ENCODE measurements at regions not wholly inside any gene's neighbourhood (a gene's known extent, or its start where the extent isn't known, plus 50 kb on each side); places are given as distances from the start of the nearest gene placed in this dataset.

DNA sequence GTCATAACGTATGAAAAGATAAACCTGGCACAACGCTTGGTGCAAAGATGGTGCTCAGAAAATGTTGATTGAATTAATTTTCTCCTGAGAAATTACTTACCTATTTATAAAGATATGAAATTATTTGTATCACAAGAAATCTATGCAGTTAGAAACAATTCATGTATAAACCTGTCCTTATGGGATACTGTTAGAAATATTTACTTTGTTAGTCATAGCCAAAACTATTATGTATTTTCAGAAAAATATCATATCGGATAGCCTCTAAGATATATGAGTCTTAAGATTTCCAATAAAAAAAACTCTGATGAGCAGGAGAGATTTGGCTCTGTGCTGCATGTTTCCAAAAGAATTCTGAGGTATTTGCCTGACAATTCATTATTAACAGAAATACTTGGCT lies 880.7 kb downstream of the LRRTM4 start:
- Mint-ChIP-seq H3K4me3 (no peak overlapping the region), H3K9me3 (ENCODE audit: low read depth) (peaks cover 15% of the 10 kb centered on the region), H3K36me3 (ENCODE audit: low read depth) (no peaks in the 10 kb centered on the region), H3K4me1 (no peaks in the 10 kb centered on the region), H3K27me3 (no peaks in the 10 kb centered on the region), H3K27ac (no peak overlapping the region)
- ChIA-PET POLR2A (no interaction called here), CTCF (no interaction called here)
- intact Hi-C loops (cut with DNase I, micrococcal nuclease), result no loop called here
- no peak for DNase-seq
- ATAC-seq, result no peak

DNA sequence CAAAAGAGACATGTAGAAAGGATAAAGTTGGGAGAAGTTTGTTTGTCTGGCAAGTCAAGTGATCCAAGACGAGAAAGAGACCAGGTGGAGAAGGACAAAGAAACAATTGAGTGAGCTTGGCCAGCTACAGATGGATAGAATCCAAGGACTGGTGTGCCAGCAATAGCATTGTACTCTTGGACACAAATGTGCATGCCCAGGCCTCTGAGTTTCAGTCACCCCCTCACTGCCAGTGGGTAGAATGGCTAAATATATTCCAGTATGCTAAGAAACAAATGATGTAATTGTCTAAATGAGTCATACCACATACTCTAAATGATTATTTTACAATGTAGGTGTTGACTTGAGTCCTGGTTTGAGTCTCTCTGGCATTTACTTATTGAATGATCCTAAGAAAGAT lies 881.3 kb downstream of the LRRTM4 start:
- no peak overlapping the region for H3K27ac Mint-ChIP-seq
- peaks cover 13% of the 10 kb centered on the region for H3K9me3 Mint-ChIP-seq (ENCODE audit: low read depth)
- H3K4me3 Mint-ChIP-seq, result no peak overlapping the region
- no peaks in the 10 kb centered on the region for H3K36me3 Mint-ChIP-seq (ENCODE audit: low read depth)
- POLR2A ChIA-PET, result no interaction called here
- CTCF ChIA-PET, result no interaction called here
- intact Hi-C loops (cut with DNase I, micrococcal nuclease), result no loop called here
- no peak for DNase-seq
- no peaks in the 10 kb centered on the region for H3K4me1 Mint-ChIP-seq
- H3K27me3 Mint-ChIP-seq, result no peaks in the 10 kb centered on the region
- no peak for ATAC-seq

DNA sequence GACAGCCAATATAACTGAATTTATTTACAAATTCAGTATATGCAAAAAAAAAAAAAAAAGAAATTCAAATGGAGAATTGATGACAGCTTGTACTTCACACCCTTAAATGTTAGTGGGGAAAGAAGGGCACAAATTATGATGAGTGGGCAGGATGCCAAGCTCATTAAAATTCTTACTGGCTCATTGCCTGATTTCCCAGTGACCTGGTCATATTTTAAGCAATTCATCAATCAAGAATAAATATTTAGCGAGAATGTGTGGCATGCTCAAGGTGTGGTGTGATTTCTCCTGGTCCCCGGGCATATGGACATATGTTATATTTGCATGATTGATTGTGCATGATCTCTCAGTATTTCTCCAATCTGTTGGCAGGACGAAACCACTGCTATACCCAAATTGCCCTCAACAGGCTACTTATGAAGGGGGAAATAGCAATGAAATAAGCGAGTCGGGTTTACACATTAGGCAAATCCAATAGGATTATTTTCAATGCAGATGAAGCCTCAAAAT lies 883.0 kb downstream of the LRRTM4 start:
- Mint-ChIP-seq H3K27ac (no peak overlapping the region), H3K4me1 (no peaks in the 10 kb centered on the region), H3K27me3 (no peaks in the 10 kb centered on the region), H3K36me3 (ENCODE audit: low read depth) (no peaks in the 10 kb centered on the region), H3K9me3 (ENCODE audit: low read depth) (peaks cover 11% of the 10 kb centered on the region), H3K4me3 (no peak overlapping the region)
- intact Hi-C loops (cut with DNase I, micrococcal nuclease), result no loop called here
- ChIA-PET POLR2A (no interaction called here), CTCF (interaction anchor here (0.6 kb wide), 1 partner anchor 1402 kb away, joined by 3 read pairs; no protein-coding TSS in a partner anchor)
- ATAC-seq (no peak), DNase-seq (no peak)

DNA sequence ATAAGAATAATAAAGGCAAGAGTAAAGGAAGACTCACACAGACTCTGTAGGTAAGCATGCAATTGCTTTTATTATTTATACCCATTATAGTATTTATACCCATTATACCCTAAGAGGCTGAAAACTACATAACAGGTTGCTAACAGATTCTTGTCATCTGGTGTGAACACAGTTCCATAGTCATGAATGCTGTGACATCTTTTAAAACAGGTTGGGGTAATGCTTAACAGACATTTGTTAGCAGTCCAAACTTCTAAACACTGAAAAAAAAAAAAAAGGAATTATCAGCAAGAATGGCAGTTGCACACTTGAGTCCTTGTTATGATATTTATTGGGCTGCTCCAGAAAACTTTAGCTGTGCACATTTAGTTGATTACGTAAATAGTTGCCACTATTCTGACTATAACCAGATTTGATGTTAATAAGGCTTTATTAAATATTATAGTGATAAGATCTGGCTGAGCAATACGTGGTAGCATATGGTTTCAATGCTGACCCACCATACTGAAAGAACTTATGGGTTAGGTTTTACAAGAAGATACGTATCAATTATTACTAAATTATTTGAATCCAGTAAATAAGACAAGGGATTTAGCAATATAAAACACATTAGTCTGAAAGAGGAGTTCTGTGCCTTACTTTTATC lies 888.8 kb downstream of the LRRTM4 start:
- CTCF ChIA-PET, result no interaction called here
- ATAC-seq, result no peak
- no peak overlapping the region for H3K4me3 Mint-ChIP-seq

DNA sequence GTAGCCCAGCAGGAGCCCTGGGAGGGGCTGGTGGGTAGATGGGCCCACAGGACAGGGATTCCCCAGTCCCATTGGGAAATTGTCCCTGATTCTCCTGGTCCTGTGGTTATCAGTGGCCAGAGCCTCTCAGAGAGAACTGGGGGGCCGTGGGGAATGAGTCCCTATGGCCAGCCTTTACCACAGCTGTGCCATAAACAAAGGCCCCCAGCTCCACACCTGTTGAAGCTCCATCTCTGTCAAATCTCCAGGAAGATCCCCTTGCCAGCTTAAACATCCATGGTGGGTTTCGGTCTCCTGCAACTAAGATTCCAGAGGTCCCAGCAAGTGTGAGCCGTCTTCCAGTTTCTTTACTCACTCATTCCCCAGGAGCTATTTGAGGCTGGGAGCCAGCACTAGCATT lies 897.1 kb downstream of the LRRTM4 start:
- H3K4me1 Mint-ChIP-seq, result no peaks in the 10 kb centered on the region
- ATAC-seq (no peak), DNase-seq (no peak)
- intact Hi-C loops (cut with DNase I, micrococcal nuclease), result no loop called here
- H3K27ac Mint-ChIP-seq, result no peak overlapping the region
- CTCF ChIA-PET, result no interaction called here
- H3K4me3 Mint-ChIP-seq, result no peak overlapping the region
- no peaks in the 10 kb centered on the region for H3K27me3 Mint-ChIP-seq
- no peaks in the 10 kb centered on the region for H3K36me3 Mint-ChIP-seq (ENCODE audit: low read depth)
- peaks cover 10% of the 10 kb centered on the region for H3K9me3 Mint-ChIP-seq (ENCODE audit: low read depth)
- POLR2A ChIA-PET, result no interaction called here

More for the DNA sequence above, 888.8 kb downstream of the LRRTM4 start:
- no peak for DNase-seq
- intact Hi-C loops (cut with DNase I, micrococcal nuclease), result no loop called here
- Mint-ChIP-seq H3K27ac (no peak overlapping the region), H3K27me3 (no peaks in the 10 kb centered on the region), H3K9me3 (ENCODE audit: low read depth) (peaks cover 2% of the 10 kb centered on the region), H3K4me1 (no peaks in the 10 kb centered on the region), H3K36me3 (ENCODE audit: low read depth) (no peaks in the 10 kb centered on the region)
- POLR2A ChIA-PET, result no interaction called here

DNA sequence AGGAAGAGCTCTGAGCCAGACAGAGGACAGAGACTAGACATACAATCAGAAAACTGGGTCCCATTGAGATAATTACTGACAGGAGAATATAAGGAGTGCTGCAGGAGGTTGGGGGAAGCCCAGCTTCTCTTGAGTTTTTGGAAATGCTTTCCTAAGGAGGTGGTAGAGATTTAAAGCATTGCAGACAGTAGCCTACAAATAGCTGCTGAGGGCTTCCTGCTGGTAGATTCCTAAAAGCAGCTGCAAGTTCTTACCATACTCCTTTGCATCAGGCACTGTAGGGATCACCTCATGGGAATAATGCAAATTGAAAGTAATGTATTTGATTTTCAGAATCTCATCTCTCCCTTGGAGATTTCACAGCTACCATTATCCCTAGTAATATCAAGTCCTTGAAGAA lies 902.6 kb upstream of the GCFC2 start:
- Mint-ChIP-seq H3K4me3 (no peak overlapping the region), H3K36me3 (ENCODE audit: low read depth) (no peaks in the 10 kb centered on the region), H3K9me3 (ENCODE audit: low read depth) (peaks cover 5% of the 10 kb centered on the region), H3K27me3 (no peaks in the 10 kb centered on the region), H3K4me1 (no peaks in the 10 kb centered on the region), H3K27ac (no peak overlapping the region)
- ChIA-PET CTCF (no interaction called here), POLR2A (no interaction called here)
- DNase-seq (no peak), ATAC-seq (no peak)
- intact Hi-C loops (cut with DNase I, micrococcal nuclease), result no loop called here

DNA sequence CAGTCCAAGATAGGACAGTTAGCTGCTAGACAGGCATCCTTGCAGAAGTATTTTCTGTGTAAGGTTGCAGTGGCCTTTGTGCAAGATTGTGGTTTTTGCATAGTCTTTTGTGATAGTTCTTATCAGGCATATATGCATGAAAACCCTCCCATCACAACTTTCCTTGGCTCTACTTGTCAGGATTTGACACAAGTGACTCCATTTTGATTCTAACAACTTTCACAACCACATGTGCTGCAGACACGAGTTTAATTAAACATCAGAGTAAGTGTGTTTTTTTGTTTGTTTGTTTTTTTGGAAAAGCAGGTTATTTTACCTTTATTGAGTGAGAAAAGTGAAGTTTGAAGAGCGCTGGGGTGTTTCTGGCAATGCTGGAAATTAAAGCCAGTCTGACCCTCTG lies 902.0 kb upstream of the GCFC2 start:
- H3K9me3 Mint-ChIP-seq (ENCODE audit: low read depth), result peaks cover 3% of the 10 kb centered on the region
- H3K4me3 Mint-ChIP-seq, result no peak overlapping the region
- POLR2A ChIA-PET, result no interaction called here
- DNase-seq, result no peak
- no peak overlapping the region for H3K27ac Mint-ChIP-seq
- CTCF ChIA-PET, result no interaction called here
- H3K4me1 Mint-ChIP-seq, result no peaks in the 10 kb centered on the region
- H3K27me3 Mint-ChIP-seq, result no peaks in the 10 kb centered on the region
- no peaks in the 10 kb centered on the region for H3K36me3 Mint-ChIP-seq (ENCODE audit: low read depth)
- intact Hi-C loops (cut with DNase I, micrococcal nuclease), result no loop called here
- no peak for ATAC-seq

DNA sequence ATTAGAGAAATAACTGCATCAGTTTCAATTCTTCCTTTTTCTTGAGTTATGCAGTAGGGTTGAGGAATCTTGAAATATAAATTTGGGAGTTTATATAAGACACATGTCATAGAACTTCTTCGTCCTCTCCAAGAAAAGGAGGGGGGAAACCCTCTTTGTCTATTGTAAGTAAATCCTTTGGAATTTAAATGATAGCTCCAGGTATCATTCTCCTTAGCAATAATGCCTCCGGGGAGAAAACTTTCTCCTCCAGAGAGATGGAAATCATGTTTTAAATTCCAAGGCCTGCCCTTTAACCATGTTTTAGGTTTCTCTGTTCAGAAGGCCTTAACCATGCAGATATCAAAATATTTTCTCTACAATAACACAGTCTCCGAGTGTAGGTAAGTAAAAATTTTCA lies 899.7 kb upstream of the GCFC2 start:
- no peak overlapping the region for H3K27ac Mint-ChIP-seq
- H3K36me3 Mint-ChIP-seq (ENCODE audit: low read depth), result no peaks in the 10 kb centered on the region
- H3K9me3 Mint-ChIP-seq (ENCODE audit: low read depth), result peaks cover 3% of the 10 kb centered on the region
- ATAC-seq (no peak), DNase-seq (no peak)
- intact Hi-C loops (cut with DNase I, micrococcal nuclease), result no loop called here
- no peak overlapping the region for H3K4me3 Mint-ChIP-seq
- CTCF ChIA-PET, result no interaction called here
- H3K4me1 Mint-ChIP-seq, result no peaks in the 10 kb centered on the region
- H3K27me3 Mint-ChIP-seq, result no peaks in the 10 kb centered on the region
- POLR2A ChIA-PET, result no interaction called here

DNA sequence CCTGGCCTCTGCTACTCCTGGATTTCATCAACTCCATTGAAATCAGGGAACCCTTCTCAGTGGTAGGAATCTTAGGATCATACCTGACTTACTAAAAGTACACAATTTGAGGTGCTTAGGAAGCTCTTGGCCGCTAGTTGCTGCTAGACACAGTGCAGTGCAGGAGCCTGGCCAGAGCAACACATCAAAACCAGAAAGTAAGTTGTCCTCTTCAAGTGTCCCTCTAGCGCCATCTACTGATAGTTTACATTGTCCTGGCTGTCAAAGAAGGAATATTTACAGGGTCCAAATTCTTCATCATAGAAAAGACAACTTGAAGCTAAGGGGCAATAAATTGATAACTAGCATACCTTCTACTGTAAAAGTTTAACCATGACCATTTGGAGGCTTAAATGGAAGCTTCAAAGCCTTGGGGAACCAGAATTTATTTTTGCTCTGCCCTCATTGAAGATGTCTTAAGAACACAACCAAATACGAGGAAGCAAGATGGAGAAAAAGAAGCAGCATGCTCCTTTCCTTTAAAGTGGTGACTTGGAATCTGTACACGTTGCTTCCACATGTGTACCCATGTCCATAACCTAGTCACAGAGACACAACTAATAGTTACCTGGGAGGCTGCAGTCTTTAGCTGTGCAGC lies 889.1 kb upstream of the GCFC2 start:
- DNase-seq, result peak; percentile 20
- no peak overlapping the region for H3K27ac Mint-ChIP-seq
- CTCF ChIA-PET, result interaction anchor here (0.5 to 1.2 kb wide), 2 partner anchors 75 to 402 kb away, joined by 3 read pairs; no protein-coding TSS in a partner anchor
- H3K36me3 Mint-ChIP-seq (ENCODE audit: low read depth), result no peaks in the 10 kb centered on the region
- H3K4me1 Mint-ChIP-seq, result no peaks in the 10 kb centered on the region
- H3K4me3 Mint-ChIP-seq, result no peak overlapping the region
- H3K27me3 Mint-ChIP-seq, result no peaks in the 10 kb centered on the region
- ATAC-seq, result peak; percentile 42
- intact Hi-C loops (cut with DNase I, micrococcal nuclease), result loop anchor here (1.0 to 5.0 kb wide), 5 partner anchors 401 to 958 kb away; no protein-coding TSS in a partner anchor
- H3K9me3 Mint-ChIP-seq (ENCODE audit: low read depth), result no peaks in the 10 kb centered on the region
- POLR2A ChIA-PET, result no interaction called here

DNA sequence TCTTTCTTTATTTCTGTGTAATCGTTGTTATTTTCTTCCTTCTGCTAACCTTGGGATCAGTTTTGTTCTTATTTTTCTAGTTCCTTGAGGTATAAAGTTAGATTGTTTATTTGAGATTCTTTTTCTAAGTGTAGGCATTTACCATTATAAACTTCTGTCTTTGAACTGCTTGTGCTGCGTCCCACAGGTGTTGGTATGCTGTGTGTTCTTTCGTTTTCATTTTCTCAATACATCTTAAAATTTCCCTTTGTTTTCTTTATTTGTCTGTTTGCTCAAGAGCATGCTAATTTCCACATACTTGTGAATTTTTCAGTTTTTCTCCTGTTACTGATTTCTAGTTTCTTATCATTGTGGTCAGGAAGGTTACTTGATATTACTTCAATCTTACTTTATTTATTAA lies 873.8 kb upstream of the GCFC2 start:
- no peak for DNase-seq
- Mint-ChIP-seq H3K36me3 (ENCODE audit: low read depth) (no peaks in the 10 kb centered on the region), H3K27me3 (no peaks in the 10 kb centered on the region), H3K9me3 (ENCODE audit: low read depth) (peaks cover 10% of the 10 kb centered on the region), H3K4me3 (no peak overlapping the region), H3K27ac (no peak overlapping the region), H3K4me1 (no peaks in the 10 kb centered on the region)
- no peak for ATAC-seq
- intact Hi-C loops (cut with DNase I, micrococcal nuclease), result no loop called here
- ChIA-PET POLR2A (no interaction called here), CTCF (no interaction called here)

DNA sequence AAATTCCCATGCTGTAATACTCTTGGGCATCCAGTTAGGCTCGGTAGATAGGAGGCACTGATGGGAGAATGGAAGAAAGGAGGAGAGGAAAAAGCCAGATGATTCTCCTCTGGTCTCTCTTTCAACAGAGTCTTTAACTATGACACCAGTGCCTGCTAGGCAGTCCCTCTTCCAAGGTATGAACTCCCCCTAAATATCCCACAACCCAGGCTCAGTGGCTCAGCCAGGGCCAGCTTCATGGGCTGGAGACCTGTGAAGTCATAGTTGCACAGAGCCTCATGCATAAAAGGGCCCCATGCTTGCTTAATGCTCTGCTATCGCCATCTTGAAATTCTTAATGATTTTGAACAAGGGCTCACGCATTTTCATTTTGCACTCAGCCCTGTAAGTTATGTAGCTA lies 869.2 kb upstream of the GCFC2 start:
- intact Hi-C loops (cut with DNase I, micrococcal nuclease), result no loop called here
- DNase-seq, result no peak
- Mint-ChIP-seq H3K27ac (no peak overlapping the region), H3K4me1 (no peaks in the 10 kb centered on the region), H3K9me3 (ENCODE audit: low read depth) (peaks cover 12% of the 10 kb centered on the region), H3K27me3 (no peaks in the 10 kb centered on the region), H3K4me3 (no peak overlapping the region), H3K36me3 (ENCODE audit: low read depth) (no peaks in the 10 kb centered on the region)
- ChIA-PET POLR2A (no interaction called here), CTCF (no interaction called here)
- no peak for ATAC-seq

DNA sequence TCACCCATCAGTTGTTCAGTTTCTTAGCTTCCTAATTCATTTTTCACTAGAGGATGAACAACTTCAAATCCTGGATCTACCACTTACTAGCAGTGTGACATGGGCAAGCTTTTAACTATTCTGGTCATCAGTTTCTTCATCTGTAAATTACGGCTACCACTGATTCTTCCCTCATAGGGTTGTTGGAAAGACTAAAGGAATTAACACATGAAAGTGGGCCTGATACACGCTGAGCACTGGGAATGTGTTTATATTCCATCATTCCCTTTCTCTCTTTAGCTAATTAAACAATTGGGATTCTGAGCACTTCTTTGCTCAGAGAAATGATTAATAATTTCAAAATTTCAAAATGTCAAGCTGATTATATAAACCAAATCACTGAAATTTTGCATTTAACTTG lies 862.3 kb upstream of the GCFC2 start:
- ChIA-PET POLR2A (no interaction called here), CTCF (no interaction called here)
- no peak overlapping the region for H3K4me3 Mint-ChIP-seq
- no peaks in the 10 kb centered on the region for H3K4me1 Mint-ChIP-seq
- H3K27me3 Mint-ChIP-seq, result no peaks in the 10 kb centered on the region
- DNase-seq (no peak), ATAC-seq (no peak)
- H3K27ac Mint-ChIP-seq, result no peak overlapping the region
- H3K36me3 Mint-ChIP-seq (ENCODE audit: low read depth), result no peaks in the 10 kb centered on the region
- peaks cover 9% of the 10 kb centered on the region for H3K9me3 Mint-ChIP-seq (ENCODE audit: low read depth)
- intact Hi-C loops (cut with DNase I, micrococcal nuclease), result no loop called here

Measured in activated CD4-positive, alpha-beta T cell treated with anti-CD3 and anti-CD28 coated beads for 36 hours (primary cell).